Stimulated activated naive CD8-positive, alpha-beta T cell treated with anti-CD3 and anti-CD28 coated beads, Interleukin-15, amount 100 ng/mL, for 72 hours (primary cell): ENCODE measurements at regions not wholly inside any gene's neighbourhood (a gene's known extent, or its start where the extent isn't known, plus 50 kb on each side); places are given as distances from the start of the nearest gene placed in this dataset.
"Not testable (repeated sequence)": the region's sequence is repeated elsewhere in the genome, so short reads cannot be mapped to it uniquely, and the experiment has no call there.

Experiments used
- ATAC-seq: fragments of 150-1000 bp; cut with Tn5 transposase; 2 replicates; pipeline ENCODE4 v1.10.0; 2021; ENCODE audit warnings: mild to moderate bottlenecking, moderate library complexity
- DNase-seq, 2 donors: peaks; one replicate each; pipeline ENCODE4 v3.0.0; 2021 to 2022
- H3K27ac Mint-ChIP-seq, 2 donors: one replicate each; pipeline ENCODE4 v1.8.0; 2022; ENCODE audit warnings: mild to moderate bottlenecking in 2 of 2, mixed read lengths in 2 of 2, moderate library complexity in 2 of 2
- H3K27me3 Mint-ChIP-seq: one replicate; pipeline ENCODE4 v1.8.0; 2022; ENCODE audit warnings: mixed read lengths
- H3K4me1 Mint-ChIP-seq: one replicate; pipeline ENCODE4 v1.8.0; 2022; ENCODE audit warnings: mild to moderate bottlenecking, mixed read lengths
- H3K4me3 Mint-ChIP-seq, 2 donors: one replicate each; pipeline ENCODE4 v1.8.0; 2022; ENCODE audit warnings: mild to moderate bottlenecking in 2 of 2, mixed read lengths in 2 of 2, moderate library complexity in 1 of 2
- H3K9me3 Mint-ChIP-seq, 2 donors: one replicate each; pipeline ENCODE4 v1.8.0; 2022; ENCODE audit warnings: mixed read lengths in 2 of 2

- DNase-seq (no peak), ATAC-seq (no peak)
- no peak overlapping the region for H3K4me3 Mint-ChIP-seq
- peaks cover 31% of the 10 kb centered on the region for H3K27me3 Mint-ChIP-seq
- no peaks in the 10 kb centered on the region for H3K4me1 Mint-ChIP-seq
- peak overlapping the region in 1 of 2 donors; percentile 6 for H3K27ac Mint-ChIP-seq
- H3K9me3 Mint-ChIP-seq: no peaks in the 10 kb centered on the region
Measured at GRCh38 chr9:124135813-124136365, 121.9 kb upstream of the NEK6 start.

- no peaks in the 10 kb centered on the region for H3K9me3 Mint-ChIP-seq
- peaks cover 23% of the 10 kb centered on the region for H3K27me3 Mint-ChIP-seq
- no peaks in the 10 kb centered on the region for H3K4me1 Mint-ChIP-seq
- H3K4me3 Mint-ChIP-seq: no peak overlapping the region
- H3K27ac Mint-ChIP-seq: no peak overlapping the region
- DNase-seq (no peak), ATAC-seq (no peak)
Measured at GRCh38 chr9:124137009-124137943, 120.5 kb upstream of the NEK6 start.

GRCh38 chr9:124137944-124138335, 119.8 kb upstream of the NEK6 start:
- Mint-ChIP-seq H3K4me3 (no peak overlapping the region), H3K27me3 (peaks cover 16% of the 10 kb centered on the region), H3K27ac (peak overlapping the region in 1 of 2 donors; percentile 45), H3K9me3 (no peaks in the 10 kb centered on the region), H3K4me1 (no peaks in the 10 kb centered on the region)
- no peak for ATAC-seq
- no peak for DNase-seq

GRCh38 chr9:124139001-124139400, 118.7 kb upstream of the NEK6 start:
- H3K4me3 Mint-ChIP-seq: no peak overlapping the region
- no peaks in the 10 kb centered on the region for H3K4me1 Mint-ChIP-seq
- ATAC-seq: no peak
- H3K9me3 Mint-ChIP-seq: no peaks in the 10 kb centered on the region
- no peak overlapping the region for H3K27ac Mint-ChIP-seq
- H3K27me3 Mint-ChIP-seq: peaks cover 12% of the 10 kb centered on the region
- no peak for DNase-seq

- peaks cover 14% of the 10 kb centered on the region for H3K27me3 Mint-ChIP-seq
- H3K27ac Mint-ChIP-seq: no peak overlapping the region
- H3K4me3 Mint-ChIP-seq: no peak overlapping the region
- DNase-seq (no peak), ATAC-seq (no peak)
- no peaks in the 10 kb centered on the region for H3K4me1 Mint-ChIP-seq
- H3K9me3 Mint-ChIP-seq: no peaks in the 10 kb centered on the region
Measured at GRCh38 chr9:124140941-124141568, 116.7 kb upstream of the NEK6 start.

GRCh38 chr9:124144561-124145123, 113.1 kb upstream of the NEK6 start:
- not testable (repeated sequence) for DNase-seq, H3K4me1 Mint-ChIP-seq, H3K27ac Mint-ChIP-seq, ATAC-seq, H3K9me3 Mint-ChIP-seq, H3K4me3 Mint-ChIP-seq
- peaks cover 17% of the 10 kb centered on the region for H3K27me3 Mint-ChIP-seq

GRCh38 chr9:124146031-124146561, 111.7 kb upstream of the NEK6 start:
- no peaks in the 10 kb centered on the region for H3K4me1 Mint-ChIP-seq
- H3K27ac Mint-ChIP-seq: no peak overlapping the region
- peaks cover 0 to 6% of the 10 kb centered on the region in 2 donors for H3K9me3 Mint-ChIP-seq
- DNase-seq (no peak), ATAC-seq (no peak)
- peaks cover 32% of the 10 kb centered on the region for H3K27me3 Mint-ChIP-seq
- H3K4me3 Mint-ChIP-seq: no peak overlapping the region

- H3K27me3 Mint-ChIP-seq: peaks cover 60% of the 10 kb centered on the region
Measured at GRCh38 chr9:124149992-124150391, 107.8 kb upstream of the NEK6 start.

GRCh38 chr9:124163760-124164255, 93.9 kb upstream of the NEK6 start:
- peaks cover 4 to 8% of the 10 kb centered on the region in 2 donors for H3K9me3 Mint-ChIP-seq
- H3K27ac Mint-ChIP-seq: no peak overlapping the region
- peaks cover 56% of the 10 kb centered on the region for H3K27me3 Mint-ChIP-seq
- no peak for DNase-seq
- no peaks in the 10 kb centered on the region for H3K4me1 Mint-ChIP-seq
- H3K4me3 Mint-ChIP-seq: no peak overlapping the region
- ATAC-seq: no peak

More at GRCh38 chr9:124149992-124150391, 107.8 kb upstream of the NEK6 start:
- Mint-ChIP-seq H3K4me3 (no peak overlapping the region), H3K27ac (no peak overlapping the region), H3K4me1 (no peaks in the 10 kb centered on the region), H3K9me3 (peaks cover 7 to 8% of the 10 kb centered on the region in 2 donors)
- no peak for DNase-seq
- no peak for ATAC-seq

GRCh38 chr9:124164811-124165210, 92.9 kb upstream of the NEK6 start:
- Mint-ChIP-seq H3K4me1 (no peaks in the 10 kb centered on the region), H3K27ac (no peak overlapping the region), H3K27me3 (peaks cover 59% of the 10 kb centered on the region), H3K9me3 (peaks cover 4 to 8% of the 10 kb centered on the region in 2 donors), H3K4me3 (no peak overlapping the region)
- ATAC-seq (no peak), DNase-seq (no peak)

- no peak overlapping the region for H3K27ac Mint-ChIP-seq
- DNase-seq (no peak), ATAC-seq (no peak)
- peaks cover 15 to 24% of the 10 kb centered on the region in 2 donors for H3K9me3 Mint-ChIP-seq
- H3K27me3 Mint-ChIP-seq: peaks cover 21% of the 10 kb centered on the region
- peaks cover 27% of the 10 kb centered on the region for H3K4me1 Mint-ChIP-seq
- no peak overlapping the region for H3K4me3 Mint-ChIP-seq
Measured at GRCh38 chr9:124174433-124174832, 83.3 kb upstream of the NEK6 start.

GRCh38 chr9:124177522-124177921, 80.2 kb upstream of the NEK6 start:
- H3K27ac Mint-ChIP-seq, H3K9me3 Mint-ChIP-seq, DNase-seq, ATAC-seq, H3K4me1 Mint-ChIP-seq, H3K4me3 Mint-ChIP-seq: not testable (repeated sequence)
- peaks cover 25% of the 10 kb centered on the region for H3K27me3 Mint-ChIP-seq

GRCh38 chr9:124179196-124180071, 78.3 kb upstream of the NEK6 start:
- ATAC-seq: no peak

GRCh38 chr9:124180557-124180956, 77.2 kb upstream of the NEK6 start:
- H3K27me3 Mint-ChIP-seq: peaks cover 52% of the 10 kb centered on the region
- H3K27ac Mint-ChIP-seq: no peak overlapping the region
- no peaks in the 10 kb centered on the region for H3K4me1 Mint-ChIP-seq
- no peak for ATAC-seq
- DNase-seq: no peak
- peaks cover 0 to 11% of the 10 kb centered on the region in 2 donors for H3K9me3 Mint-ChIP-seq
- H3K4me3 Mint-ChIP-seq: no peak overlapping the region

More at GRCh38 chr9:124179196-124180071, 78.3 kb upstream of the NEK6 start:
- H3K4me3 Mint-ChIP-seq: no peak overlapping the region
- H3K9me3 Mint-ChIP-seq: peaks cover 5 to 11% of the 10 kb centered on the region in 2 donors
- H3K27ac Mint-ChIP-seq: no peak overlapping the region
- no peaks in the 10 kb centered on the region for H3K4me1 Mint-ChIP-seq
- peaks cover 42% of the 10 kb centered on the region for H3K27me3 Mint-ChIP-seq
- DNase-seq: no peak
